H1 (cell line): ENCODE measurements at regions not wholly inside any gene's neighbourhood (a gene's known extent, or its start where the extent isn't known, plus 50 kb on each side); places are given as distances from the start of the nearest gene placed in this dataset.

Experiments used
- EP300 ChIP-seq, 2 experiments: IDR thresholded peaks; 1 replicate in 1 of 2; 2 replicates in 1 of 2; pipeline ENCODE4 v1.6.1; 2011 to 2012; ENCODE audit warnings: low read depth in 2 of 2, low read length in 2 of 2, mild to moderate bottlenecking in 2 of 2, borderline replicate concordance in 1 of 2, inconsistent platforms in 1 of 2, moderate library complexity in 1 of 2
- EZH2 ChIP-seq: fragments of 200-600 bp; sonication (generic); IDR thresholded peaks from 2 replicates; pipeline ENCODE4 v1.7.1; 2012; ENCODE audit warnings: low read depth, mild to moderate bottlenecking, moderate library complexity, low read length, inconsistent platforms; ENCODE audit not compliant: severe bottlenecking
- JUND ChIP-seq: IDR thresholded peaks from 2 replicates; pipeline ENCODE4 v1.6.1; 2011; ENCODE audit warnings: mild to moderate bottlenecking, improper control_type of control experiment, low read length
- MAFK ChIP-seq: IDR thresholded peaks from 2 replicates; pipeline ENCODE4 v1.6.1; 2012; ENCODE audit warnings: low read depth, mild to moderate bottlenecking, improper control_type of control experiment, low read length
- PHF8 ChIP-seq: fragments of 200-600 bp; sonication (generic); conservative IDR thresholded peaks from 2 replicates; pipeline ENCODE4 v1.7.1; 2012; ENCODE audit warnings: low read depth, mild to moderate bottlenecking, inconsistent platforms, low read length, moderate library complexity
- POLR2A ChIP-seq, 2 experiments: IDR thresholded peaks; 1 replicate in 1 of 2; 2 replicates in 1 of 2; pipeline ENCODE4 v1.6.1; 2011; ENCODE audit warnings: low read depth in 2 of 2, low read length in 2 of 2, mild to moderate bottlenecking in 2 of 2; ENCODE audit errors: control extremely low read depth in 1 of 2
- POLR2AphosphoS5 ChIP-seq: IDR thresholded peaks from 2 replicates; pipeline ENCODE4 v1.6.1; 2011; ENCODE audit warnings: low read depth, low read length
- RBBP5 ChIP-seq: IDR thresholded peaks from 2 replicates; pipeline ENCODE4 v1.7.1; 2012; ENCODE audit warnings: low read depth, mild to moderate bottlenecking, inconsistent platforms, low read length, moderate library complexity, borderline replicate concordance
- SP1 ChIP-seq: IDR thresholded peaks from 2 replicates; pipeline ENCODE4 v1.6.1; 2011; ENCODE audit warnings: low read depth, low read length
- USF2 ChIP-seq: IDR thresholded peaks from 2 replicates; pipeline ENCODE4 v1.6.1; 2011; ENCODE audit warnings: low read length, improper control_type of control experiment
- ZNF274 ChIP-seq: IDR thresholded peaks from 2 replicates; pipeline ENCODE4 v1.7.0; 2012; ENCODE audit warnings: low read length, borderline replicate concordance; ENCODE audit errors: extremely low read depth
- TF ChIP-seq, protein P1 (sequence below), 3 experiments: IDR thresholded peaks; 1 replicate in 2 of 3; 2 replicates in 1 of 3; pipeline versions ENCODE4 v1.5.1 to v1.6.1; 2011; ENCODE audit warnings: low read length in 3 of 3, mild to moderate bottlenecking in 3 of 3, inconsistent platforms in 2 of 3, low read depth in 1 of 3, moderate library complexity in 1 of 3; ENCODE audit not compliant: insufficient read depth in 1 of 3; ENCODE audit errors: control extremely low read depth in 1 of 3
- TF ChIP-seq, protein P2 (sequence below): IDR thresholded peaks from 2 replicates; pipeline ENCODE4 v1.6.1; 2012; ENCODE audit warnings: inconsistent platforms

GRCh38 chr4:176845636-176846035 is 52.9 kb upstream of the VEGFC start:
- TF ChIP-seq POLR2A (IDR thresholded peaks at IDR 0.05; ENCODE audit: control extremely low read depth in 1 of 2, low read depth in 2 of 2, low read length in 2 of 2) (no peak), POLR2AphosphoS5 (no peak), SP1 (no peak), ZNF274 (no peak), USF2 (no peak), PHF8 (no peak), EP300 (IDR thresholded peaks at IDR 0.05; ENCODE audit: borderline replicate concordance in 1 of 2, low read depth in 2 of 2, low read length in 2 of 2) (no peak), RBBP5 (no peak), EZH2 (no peak), MAFK (no peak), JUND (no peak)
- TF ChIP-seq, protein P1, sequence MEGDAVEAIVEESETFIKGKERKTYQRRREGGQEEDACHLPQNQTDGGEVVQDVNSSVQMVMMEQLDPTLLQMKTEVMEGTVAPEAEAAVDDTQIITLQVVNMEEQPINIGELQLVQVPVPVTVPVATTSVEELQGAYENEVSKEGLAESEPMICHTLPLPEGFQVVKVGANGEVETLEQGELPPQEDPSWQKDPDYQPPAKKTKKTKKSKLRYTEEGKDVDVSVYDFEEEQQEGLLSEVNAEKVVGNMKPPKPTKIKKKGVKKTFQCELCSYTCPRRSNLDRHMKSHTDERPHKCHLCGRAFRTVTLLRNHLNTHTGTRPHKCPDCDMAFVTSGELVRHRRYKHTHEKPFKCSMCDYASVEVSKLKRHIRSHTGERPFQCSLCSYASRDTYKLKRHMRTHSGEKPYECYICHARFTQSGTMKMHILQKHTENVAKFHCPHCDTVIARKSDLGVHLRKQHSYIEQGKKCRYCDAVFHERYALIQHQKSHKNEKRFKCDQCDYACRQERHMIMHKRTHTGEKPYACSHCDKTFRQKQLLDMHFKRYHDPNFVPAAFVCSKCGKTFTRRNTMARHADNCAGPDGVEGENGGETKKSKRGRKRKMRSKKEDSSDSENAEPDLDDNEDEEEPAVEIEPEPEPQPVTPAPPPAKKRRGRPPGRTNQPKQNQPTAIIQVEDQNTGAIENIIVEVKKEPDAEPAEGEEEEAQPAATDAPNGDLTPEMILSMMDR (IDR thresholded peaks at IDR 0.05; ENCODE audit: control extremely low read depth in 1 of 3, insufficient read depth in 1 of 3, low read depth in 1 of 3, low read length in 3 of 3) = no peak
- TF ChIP-seq, protein P2, sequence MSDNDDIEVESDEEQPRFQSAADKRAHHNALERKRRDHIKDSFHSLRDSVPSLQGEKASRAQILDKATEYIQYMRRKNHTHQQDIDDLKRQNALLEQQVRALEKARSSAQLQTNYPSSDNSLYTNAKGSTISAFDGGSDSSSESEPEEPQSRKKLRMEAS = no peak
